Stimulated activated naive CD8-positive, alpha-beta T cell treated with anti-CD3 and anti-CD28 coated beads, Interleukin-15, Interleukin-2, amounts not matched to agents 100 ng/mL and 50 ng/mL, for 24 hours (primary cell): ENCODE measurements at regions not wholly inside any gene's neighbourhood (a gene's known extent, or its start where the extent isn't known, plus 50 kb on each side); places are given as distances from the start of the nearest gene placed in this dataset.

Experiments used
- H3K27ac Mint-ChIP-seq: one replicate; pipeline ENCODE4 v1.8.0; 2021; ENCODE audit warnings: mild to moderate bottlenecking, mixed read lengths
- H3K27me3 Mint-ChIP-seq: one replicate; pipeline ENCODE4 v1.8.0; 2021; ENCODE audit warnings: mixed read lengths
- H3K36me3 Mint-ChIP-seq: one replicate; pipeline ENCODE4 v1.8.0; 2021; ENCODE audit warnings: low read depth, mixed read lengths
- H3K4me1 Mint-ChIP-seq: one replicate; pipeline ENCODE4 v1.8.0; 2021; ENCODE audit warnings: low read depth, mixed read lengths
- H3K4me3 Mint-ChIP-seq: one replicate; pipeline ENCODE4 v1.8.0; 2021; ENCODE audit warnings: mild to moderate bottlenecking, mixed read lengths
- H3K9me3 Mint-ChIP-seq: one replicate; pipeline ENCODE4 v1.8.0; 2021; ENCODE audit warnings: mixed read lengths

DNA sequence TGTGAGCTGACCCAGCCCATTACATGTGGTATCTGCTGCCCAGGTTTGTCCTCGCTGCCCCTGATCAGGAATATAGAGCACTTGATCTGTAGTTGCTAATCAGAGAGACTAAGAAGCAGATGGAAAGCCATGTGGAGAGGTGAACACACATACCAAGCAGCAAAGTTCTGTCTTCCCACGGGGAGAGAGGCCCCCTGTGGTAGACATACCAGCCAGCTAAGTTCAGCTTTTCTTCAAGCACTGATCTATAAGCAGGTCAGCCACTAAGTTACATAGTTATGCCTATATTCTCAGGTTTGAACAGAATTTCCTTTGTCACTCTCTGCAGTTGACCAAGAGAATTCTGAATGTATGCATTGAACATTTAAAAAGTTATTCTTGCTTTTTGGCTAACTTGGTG, 76.4 kb downstream of the DDX3Y start:
- H3K27me3 Mint-ChIP-seq = no peaks in the 10 kb centered on the region
- no peak overlapping the region for H3K27ac Mint-ChIP-seq
- no peaks in the 10 kb centered on the region for H3K4me1 Mint-ChIP-seq
- H3K9me3 Mint-ChIP-seq = no peaks in the 10 kb centered on the region
- no peaks in the 10 kb centered on the region for H3K36me3 Mint-ChIP-seq
- no peak overlapping the region for H3K4me3 Mint-ChIP-seq

DNA sequence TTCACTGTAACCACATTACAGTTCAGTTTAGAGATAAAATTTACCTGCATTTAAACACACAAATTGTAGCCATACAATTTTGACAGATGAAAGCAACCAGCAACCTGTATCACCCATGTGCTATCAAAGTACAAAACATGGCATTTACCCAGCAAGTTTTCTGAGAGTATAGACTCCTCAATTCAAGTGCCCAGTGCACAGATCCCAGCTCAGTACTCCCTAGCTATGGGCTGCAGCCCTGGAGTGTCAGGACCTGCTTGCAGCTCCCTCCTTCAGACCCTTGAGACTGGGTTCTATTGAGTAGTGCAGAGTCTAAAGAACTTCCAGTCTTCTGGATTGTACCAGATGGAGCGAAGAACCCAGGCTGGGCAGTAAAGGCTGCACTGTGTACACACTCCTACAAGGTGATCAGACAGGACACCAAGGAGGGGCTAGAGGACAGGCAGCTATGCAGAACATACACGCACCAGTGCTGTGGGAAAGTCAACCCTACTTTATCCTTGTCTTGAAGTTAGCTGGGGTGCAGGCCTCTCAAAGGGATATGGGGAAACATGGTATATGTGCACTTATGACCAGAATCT, 77.7 kb downstream of the DDX3Y start:
- H3K36me3 Mint-ChIP-seq = no peaks in the 10 kb centered on the region
- H3K27ac Mint-ChIP-seq = no peak overlapping the region

DNA sequence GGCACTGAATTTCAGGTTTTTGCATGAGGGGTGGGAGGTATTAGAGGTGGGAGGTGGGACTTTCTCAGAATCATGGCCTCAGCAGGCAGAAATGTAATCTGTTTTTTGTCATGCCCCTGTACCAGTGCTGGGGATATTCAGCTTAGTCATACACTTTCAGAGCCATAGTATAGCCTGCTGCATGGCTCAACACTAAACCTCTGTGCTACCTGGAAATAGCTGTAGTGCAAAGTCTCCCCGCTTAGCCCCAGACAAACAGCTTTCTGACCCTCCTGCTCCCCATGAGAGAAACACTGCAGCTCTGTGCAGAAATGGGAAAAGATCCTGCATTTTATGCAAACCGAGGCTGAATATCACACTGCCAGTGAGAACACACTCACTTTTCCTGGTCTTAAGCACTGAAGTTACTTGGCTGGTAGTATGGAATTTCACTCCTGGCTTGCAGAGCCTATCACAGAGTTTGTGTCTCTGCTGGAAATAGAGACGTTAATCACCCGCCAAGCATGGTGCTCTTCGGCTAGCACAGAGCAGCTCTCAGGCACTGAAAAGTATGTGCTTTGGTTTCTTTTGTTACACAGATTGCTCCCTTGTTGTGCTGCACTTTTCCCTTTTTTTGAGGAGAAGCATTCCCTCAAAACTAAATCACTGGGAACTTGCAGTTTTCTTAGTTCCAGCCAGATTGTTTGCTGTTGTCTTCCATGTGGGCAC, 80.1 kb downstream of the DDX3Y start:
- H3K4me3 Mint-ChIP-seq = no peak overlapping the region
- H3K9me3 Mint-ChIP-seq = no peaks in the 10 kb centered on the region
- no peak overlapping the region for H3K27ac Mint-ChIP-seq
- no peaks in the 10 kb centered on the region for H3K36me3 Mint-ChIP-seq
- peaks cover 5% of the 10 kb centered on the region for H3K27me3 Mint-ChIP-seq
- no peaks in the 10 kb centered on the region for H3K4me1 Mint-ChIP-seq

More for the DNA sequence above, 77.7 kb downstream of the DDX3Y start:
- H3K4me3 Mint-ChIP-seq = no peak overlapping the region
- no peaks in the 10 kb centered on the region for H3K27me3 Mint-ChIP-seq
- H3K9me3 Mint-ChIP-seq = no peaks in the 10 kb centered on the region
- H3K4me1 Mint-ChIP-seq = no peaks in the 10 kb centered on the region

DNA sequence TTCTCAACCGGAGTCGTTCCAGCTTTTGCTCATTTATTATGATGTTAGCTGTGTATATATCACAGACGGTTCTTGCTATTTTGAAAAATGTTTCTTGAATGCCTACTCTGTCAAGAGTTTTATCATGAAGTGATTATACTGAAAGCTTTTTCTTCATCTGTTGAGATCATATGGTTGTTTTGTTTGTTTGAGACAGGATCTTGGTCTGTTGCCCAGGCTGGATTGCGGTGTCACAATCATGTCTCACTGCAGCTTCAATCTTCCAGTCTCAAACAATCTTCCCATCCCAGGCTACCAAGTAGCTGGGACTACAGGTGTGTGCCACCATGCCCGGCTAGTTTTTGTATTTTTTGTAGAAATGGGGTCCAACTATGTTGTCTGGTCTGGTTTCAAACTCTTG, 112.8 kb downstream of the DDX3Y start:
- Mint-ChIP-seq H3K9me3 (no peaks in the 10 kb centered on the region), H3K4me1 (peaks cover 5% of the 10 kb centered on the region), H3K4me3 (no peak overlapping the region), H3K27me3 (no peaks in the 10 kb centered on the region), H3K27ac (no peak overlapping the region), H3K36me3 (no peaks in the 10 kb centered on the region)

DNA sequence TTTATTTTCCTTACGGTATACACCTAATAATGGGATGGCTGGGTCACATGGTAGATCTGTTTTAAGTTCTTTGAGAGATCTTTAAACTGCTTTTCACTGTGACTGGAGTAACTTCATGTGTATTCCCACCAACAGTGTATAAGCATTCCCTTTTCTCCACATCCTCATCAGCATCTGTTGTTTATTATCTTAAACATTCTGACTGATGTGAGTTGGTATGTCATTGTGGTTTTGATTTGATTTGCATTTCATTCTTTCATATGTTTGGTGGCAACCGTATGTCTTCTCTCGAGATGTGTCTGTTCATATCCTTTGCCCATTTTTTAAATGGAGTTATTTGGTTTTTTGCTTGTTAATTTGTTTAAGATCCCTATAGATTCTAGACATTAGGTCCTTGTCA, 114.8 kb downstream of the DDX3Y start:
- H3K27ac Mint-ChIP-seq = no peak overlapping the region
- no peak overlapping the region for H3K4me3 Mint-ChIP-seq
- H3K36me3 Mint-ChIP-seq = no peaks in the 10 kb centered on the region
- H3K27me3 Mint-ChIP-seq = no peaks in the 10 kb centered on the region
- H3K4me1 Mint-ChIP-seq = peaks cover 5% of the 10 kb centered on the region
- no peaks in the 10 kb centered on the region for H3K9me3 Mint-ChIP-seq

DNA sequence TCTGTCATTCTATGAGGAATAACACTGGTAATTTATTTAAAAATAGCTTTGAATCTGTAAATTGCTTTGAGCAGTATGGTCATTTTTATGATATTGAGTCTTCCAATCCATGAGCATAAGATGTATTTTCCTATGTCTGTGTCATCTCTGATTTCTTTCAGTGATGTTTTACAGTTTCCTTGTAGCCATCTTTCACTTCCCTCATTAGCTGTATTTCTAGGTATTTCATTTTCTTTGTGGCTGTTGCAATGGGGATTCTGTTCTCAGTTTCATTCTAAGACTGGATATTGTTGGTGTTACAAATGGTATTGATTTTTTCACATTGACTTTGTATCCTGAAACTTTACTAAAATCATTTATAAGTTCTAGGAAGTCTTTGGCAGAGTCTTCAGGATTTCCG, 116.2 kb downstream of the DDX3Y start:
- Mint-ChIP-seq H3K27ac (no peak overlapping the region), H3K4me1 (peaks cover 5% of the 10 kb centered on the region), H3K9me3 (no peaks in the 10 kb centered on the region), H3K4me3 (no peak overlapping the region), H3K36me3 (no peaks in the 10 kb centered on the region), H3K27me3 (no peaks in the 10 kb centered on the region)

DNA sequence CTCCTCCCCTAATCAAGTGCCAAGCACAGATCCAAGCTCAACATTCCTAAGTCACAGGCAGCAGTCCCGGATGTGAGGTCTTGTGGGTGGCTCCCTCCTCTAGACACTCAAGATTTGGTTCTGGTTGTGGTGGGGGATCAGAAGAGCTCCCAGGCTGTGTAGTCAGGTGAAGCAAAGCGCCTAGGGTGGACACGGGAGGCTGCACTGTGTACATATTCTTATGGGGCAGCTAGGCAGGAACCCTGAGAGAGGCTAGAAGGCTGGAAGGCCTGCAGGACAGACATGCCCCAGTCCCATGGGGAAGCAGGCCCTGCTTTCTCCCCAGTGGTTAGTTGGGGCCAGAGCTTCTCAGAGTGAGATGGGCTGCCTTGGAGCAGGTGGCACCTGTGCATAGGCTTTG, 118.9 kb downstream of the DDX3Y start:
- Mint-ChIP-seq H3K4me1 (no peaks in the 10 kb centered on the region), H3K27ac (no peak overlapping the region), H3K4me3 (no peak overlapping the region), H3K27me3 (no peaks in the 10 kb centered on the region), H3K9me3 (no peaks in the 10 kb centered on the region), H3K36me3 (no peaks in the 10 kb centered on the region)

DNA sequence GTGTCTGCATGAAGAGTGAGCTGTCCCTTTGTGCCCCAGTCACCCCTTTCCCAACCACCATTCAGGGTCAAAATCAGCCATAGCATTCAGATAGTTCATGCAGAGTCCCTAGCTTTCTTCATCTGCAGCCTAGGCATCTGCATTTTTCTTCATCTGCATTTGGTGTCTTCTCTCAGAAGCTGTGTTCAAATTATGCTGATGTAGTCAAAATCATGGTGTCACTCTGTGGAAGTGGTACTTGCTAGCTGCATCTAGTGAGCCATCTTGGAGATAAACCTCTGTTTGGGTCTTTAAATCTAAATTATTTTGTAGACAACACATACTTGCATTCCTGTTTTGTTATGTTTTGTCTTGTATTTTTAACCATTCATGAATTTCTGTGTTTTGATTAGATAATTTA, 119.8 kb downstream of the DDX3Y start:
- Mint-ChIP-seq H3K27me3 (no peaks in the 10 kb centered on the region), H3K36me3 (no peaks in the 10 kb centered on the region), H3K27ac (no peak overlapping the region), H3K4me1 (no peaks in the 10 kb centered on the region), H3K9me3 (peaks cover 2% of the 10 kb centered on the region), H3K4me3 (no peak overlapping the region)

DNA sequence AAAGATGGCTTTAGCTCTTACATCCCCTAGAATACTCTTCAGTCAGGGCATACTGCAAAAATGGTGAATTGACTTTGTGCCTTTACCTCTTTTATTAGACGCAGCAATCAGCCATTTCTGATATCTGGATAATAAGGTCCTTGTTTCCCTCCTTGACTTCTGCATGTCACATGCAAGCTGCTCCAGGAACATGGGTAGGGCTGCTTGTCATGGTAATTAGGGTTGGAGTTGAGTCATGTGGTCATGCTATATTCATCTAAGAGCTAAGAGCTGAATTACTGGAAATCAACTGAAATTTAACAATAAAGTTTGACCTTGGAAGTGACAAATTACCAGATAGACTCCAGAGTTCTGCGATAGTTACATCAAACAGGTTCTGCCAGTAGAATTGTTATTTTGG, 122.2 kb downstream of the DDX3Y start:
- H3K4me3 Mint-ChIP-seq = no peak overlapping the region
- peaks cover 4% of the 10 kb centered on the region for H3K9me3 Mint-ChIP-seq
- no peak overlapping the region for H3K27ac Mint-ChIP-seq
- H3K4me1 Mint-ChIP-seq = no peaks in the 10 kb centered on the region
- H3K36me3 Mint-ChIP-seq = no peaks in the 10 kb centered on the region
- no peaks in the 10 kb centered on the region for H3K27me3 Mint-ChIP-seq

DNA sequence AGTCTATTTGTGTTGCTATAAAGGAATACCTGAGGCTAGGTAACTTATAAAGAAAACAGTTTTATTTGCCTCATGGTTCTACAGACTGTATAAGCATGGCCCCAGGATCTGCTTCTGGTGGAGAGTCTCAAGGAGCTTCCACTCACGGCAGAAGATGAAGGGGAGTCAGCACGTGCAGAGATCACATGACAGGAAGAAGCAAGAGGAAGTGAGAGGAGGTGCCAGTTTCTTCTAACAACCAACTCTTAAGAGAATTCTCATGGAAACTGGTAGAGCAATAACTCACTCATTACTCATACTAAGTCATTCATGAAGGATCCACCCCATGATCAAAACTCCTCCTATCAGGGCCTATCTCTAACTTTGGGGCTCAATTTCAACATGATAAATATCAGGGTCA, 135.6 kb downstream of the DDX3Y start:
- Mint-ChIP-seq H3K9me3 (peaks cover 13% of the 10 kb centered on the region), H3K4me3 (no peak overlapping the region), H3K36me3 (no peaks in the 10 kb centered on the region), H3K27ac (no peak overlapping the region), H3K4me1 (no peaks in the 10 kb centered on the region), H3K27me3 (peaks cover 5% of the 10 kb centered on the region)

DNA sequence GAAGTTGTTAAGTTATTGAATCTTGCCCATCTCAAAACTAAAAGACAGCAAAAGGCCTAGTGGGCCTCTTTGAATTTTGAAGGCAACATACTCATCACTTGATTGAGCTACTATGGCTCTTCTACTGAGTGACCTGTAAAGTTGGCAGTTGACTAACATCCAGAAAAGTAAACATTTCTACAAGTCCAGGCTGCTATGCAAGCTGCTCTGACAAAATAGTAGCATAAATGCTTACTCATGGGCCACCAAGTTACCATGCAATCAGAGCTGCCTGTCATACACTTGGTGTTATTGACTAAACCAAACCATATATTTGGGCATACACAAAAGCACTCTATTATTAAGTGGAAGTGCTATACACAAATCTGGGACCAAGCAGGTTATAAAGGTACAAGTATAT, 148.8 kb downstream of the DDX3Y start:
- Mint-ChIP-seq H3K27me3 (no peaks in the 10 kb centered on the region), H3K27ac (no peak overlapping the region), H3K9me3 (peaks cover 3% of the 10 kb centered on the region), H3K4me1 (no peaks in the 10 kb centered on the region), H3K4me3 (no peak overlapping the region), H3K36me3 (no peaks in the 10 kb centered on the region)

DNA sequence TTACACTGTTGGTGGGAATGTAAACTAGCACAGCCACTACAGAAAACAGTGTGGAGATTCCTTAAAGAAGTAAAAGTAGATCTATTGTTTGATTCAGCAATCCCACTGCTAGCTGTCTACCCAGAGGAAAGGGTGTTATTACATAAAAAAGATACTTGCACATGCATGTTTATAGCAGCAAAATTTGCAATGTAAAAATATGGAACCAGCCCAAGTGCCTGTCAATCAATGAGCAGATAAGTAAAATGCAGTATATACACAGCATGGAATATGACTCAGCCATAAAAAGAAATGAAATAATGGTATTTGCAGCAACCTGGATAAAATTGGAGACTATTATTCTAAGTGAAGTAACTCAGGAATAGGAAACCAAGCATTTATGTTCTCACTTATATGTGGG, 161.7 kb downstream of the DDX3Y start:
- Mint-ChIP-seq H3K27ac (no peak overlapping the region), H3K4me3 (no peak overlapping the region), H3K9me3 (no peaks in the 10 kb centered on the region), H3K27me3 (no peaks in the 10 kb centered on the region), H3K36me3 (no peaks in the 10 kb centered on the region), H3K4me1 (no peaks in the 10 kb centered on the region)

DNA sequence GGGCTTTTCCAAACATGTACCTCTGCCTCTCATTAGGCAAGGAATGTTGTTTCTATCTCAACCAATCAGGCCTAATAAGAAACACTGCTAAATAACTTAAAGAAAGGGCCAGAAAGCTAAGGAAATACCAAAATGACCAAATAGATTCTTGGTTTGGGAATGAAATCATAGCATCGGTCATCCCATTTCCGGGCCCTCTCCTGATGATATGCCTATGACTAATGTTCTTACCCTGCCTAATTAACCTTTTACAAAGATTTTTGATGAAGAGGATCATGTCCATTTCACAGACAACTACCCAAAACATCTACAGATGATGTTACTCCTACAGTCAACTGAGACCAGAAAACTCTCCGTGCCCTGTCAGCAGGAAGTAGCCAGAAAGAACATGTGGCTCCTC, 164.0 kb downstream of the DDX3Y start:
- H3K4me3 Mint-ChIP-seq = no peak overlapping the region
- peaks cover 3% of the 10 kb centered on the region for H3K9me3 Mint-ChIP-seq
- H3K36me3 Mint-ChIP-seq = no peaks in the 10 kb centered on the region
- H3K27ac Mint-ChIP-seq = no peak overlapping the region
- H3K4me1 Mint-ChIP-seq = no peaks in the 10 kb centered on the region
- no peaks in the 10 kb centered on the region for H3K27me3 Mint-ChIP-seq

DNA sequence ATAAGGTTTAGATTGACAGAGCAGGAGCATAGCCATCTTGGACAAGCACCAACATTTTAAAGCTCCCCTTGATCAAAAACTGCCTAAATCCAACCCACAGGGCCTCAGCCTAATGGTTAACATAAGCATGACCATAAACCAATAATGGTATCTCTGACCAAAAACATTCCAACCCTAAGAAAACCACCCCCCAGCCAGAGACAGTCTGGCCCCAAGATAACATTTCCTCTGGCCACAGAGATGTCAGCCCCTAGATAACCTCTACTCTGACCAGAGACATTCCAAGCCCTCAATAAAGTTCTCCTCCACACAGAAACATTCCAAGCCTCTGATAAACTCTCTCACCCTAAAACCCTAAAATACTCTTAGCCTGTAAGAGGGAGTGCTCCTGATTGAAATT, 164.4 kb downstream of the DDX3Y start:
- no peaks in the 10 kb centered on the region for H3K27me3 Mint-ChIP-seq
- no peaks in the 10 kb centered on the region for H3K4me1 Mint-ChIP-seq
- no peak overlapping the region for H3K27ac Mint-ChIP-seq
- peaks cover 3% of the 10 kb centered on the region for H3K9me3 Mint-ChIP-seq
- H3K36me3 Mint-ChIP-seq = no peaks in the 10 kb centered on the region
- H3K4me3 Mint-ChIP-seq = no peak overlapping the region

DNA sequence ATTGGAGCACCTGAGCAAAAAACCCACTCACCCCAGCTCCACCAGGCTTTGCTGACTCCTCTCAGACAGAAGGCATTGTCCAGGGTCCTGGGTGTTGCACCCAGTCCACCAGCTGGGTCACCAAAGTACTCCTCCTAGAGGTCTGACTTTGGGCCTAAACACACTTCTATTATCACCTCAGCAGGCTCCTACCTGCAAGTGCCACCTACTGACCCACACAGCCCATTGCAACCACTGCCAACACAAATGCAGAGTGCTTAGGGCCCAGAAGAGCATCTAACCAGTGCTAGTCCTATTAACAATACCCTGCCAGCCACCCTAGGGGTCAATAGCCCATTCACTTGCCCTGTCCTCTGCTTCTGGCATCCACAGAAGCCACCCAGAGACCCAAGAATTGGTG, 178.1 kb downstream of the DDX3Y start:
- no peak overlapping the region for H3K27ac Mint-ChIP-seq
- no peaks in the 10 kb centered on the region for H3K9me3 Mint-ChIP-seq
- no peaks in the 10 kb centered on the region for H3K4me1 Mint-ChIP-seq
- no peaks in the 10 kb centered on the region for H3K27me3 Mint-ChIP-seq
- no peak overlapping the region for H3K4me3 Mint-ChIP-seq
- no peaks in the 10 kb centered on the region for H3K36me3 Mint-ChIP-seq

DNA sequence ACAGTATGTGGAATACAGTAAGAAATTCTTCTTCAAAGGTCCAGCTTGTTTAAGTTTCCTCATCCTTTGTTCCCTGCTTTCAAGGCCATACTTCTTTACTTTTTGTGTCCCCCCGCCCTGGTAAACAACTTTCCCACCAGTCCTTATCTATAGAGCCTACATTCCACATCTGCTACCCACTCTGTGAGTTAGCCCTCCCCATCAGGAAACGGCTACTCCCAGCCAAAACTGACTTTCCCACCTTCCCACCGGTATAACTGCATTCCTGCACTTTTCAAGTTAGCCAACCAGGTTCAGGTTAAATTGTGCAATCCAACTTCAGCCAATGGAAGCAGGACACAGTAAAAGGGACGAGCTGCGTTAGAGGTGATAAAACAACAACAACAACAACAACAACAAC, 186.9 kb downstream of the DDX3Y start:
- Mint-ChIP-seq H3K36me3 (no peaks in the 10 kb centered on the region), H3K4me1 (no peaks in the 10 kb centered on the region), H3K27ac (no peak overlapping the region), H3K9me3 (no peaks in the 10 kb centered on the region), H3K4me3 (no peak overlapping the region), H3K27me3 (no peaks in the 10 kb centered on the region)
